Middle frontal gyrus (tissue), 1 donor: ENCODE measurements at regions not wholly inside any gene's neighbourhood (a gene's known extent, or its start where the extent isn't known, plus 50 kb on each side); places are given as distances from the start of the nearest gene placed in this dataset.

Source experiments
- DNase-seq: peaks from one replicate; pipeline ENCODE4 v3.0.0-alpha.2; 2015; ENCODE audit warnings: low spot score; ENCODE audit errors: extremely low spot score

DNA sequence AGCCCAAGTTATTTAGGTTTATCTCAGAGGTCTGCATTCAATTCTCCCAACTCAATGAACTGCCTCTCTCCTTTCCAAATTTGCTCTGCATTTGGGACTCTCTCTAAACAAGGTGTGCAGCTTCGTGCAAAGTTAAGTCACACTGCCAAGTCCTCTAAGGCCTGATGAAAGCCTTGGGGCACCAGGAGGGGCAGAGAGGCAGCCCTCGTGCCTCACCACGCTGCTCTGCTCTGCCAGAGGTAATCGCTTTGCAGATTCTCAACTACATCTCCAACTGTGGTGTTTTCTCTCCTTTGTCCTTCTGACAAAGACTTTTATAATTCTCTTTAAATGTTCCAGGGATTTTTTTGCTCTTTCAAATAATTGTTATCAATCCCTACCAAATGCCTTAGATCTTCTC, 283.0 kb downstream of the MEIS1 start:
- DNase-seq = no peak

DNA sequence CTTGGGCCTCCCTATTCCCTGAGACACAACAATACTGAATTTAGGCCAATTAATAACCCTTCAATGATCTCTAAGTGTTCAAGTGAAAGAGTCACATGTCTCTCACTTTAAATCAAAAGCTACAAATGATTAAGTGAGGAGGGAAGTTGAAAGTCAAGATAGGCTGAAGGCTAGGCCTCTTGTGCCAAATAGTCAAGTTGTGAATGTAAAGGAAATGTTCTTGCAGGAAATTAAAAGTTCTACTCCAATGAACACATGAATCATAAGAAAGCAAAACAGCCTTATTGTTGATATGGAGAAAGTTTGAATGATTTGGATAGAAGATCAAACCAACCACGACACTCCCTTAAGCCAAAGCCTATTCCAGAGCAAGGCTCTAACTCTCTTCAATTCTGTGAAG, 286.9 kb downstream of the MEIS1 start:
- no peak for DNase-seq

DNA sequence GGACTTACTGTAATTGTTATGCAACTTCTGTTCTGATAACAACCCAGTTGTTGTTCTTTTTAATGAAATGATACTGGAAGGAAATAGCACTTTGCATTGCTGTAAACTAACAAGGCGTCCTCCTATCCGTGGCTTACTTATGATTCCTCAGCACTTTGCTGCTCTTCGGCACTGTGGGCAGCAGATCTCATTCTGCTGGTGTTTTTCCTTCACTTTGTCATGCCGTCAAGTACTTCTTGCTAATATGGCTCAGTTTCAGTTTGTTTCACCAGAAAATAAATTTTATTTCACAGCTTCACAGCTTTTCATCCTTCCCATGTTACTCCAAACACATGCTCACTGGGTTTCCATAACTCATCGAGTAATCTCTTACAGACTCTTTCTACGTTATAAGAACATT, 289.3 kb downstream of the MEIS1 start:
- DNase-seq = no peak

DNA sequence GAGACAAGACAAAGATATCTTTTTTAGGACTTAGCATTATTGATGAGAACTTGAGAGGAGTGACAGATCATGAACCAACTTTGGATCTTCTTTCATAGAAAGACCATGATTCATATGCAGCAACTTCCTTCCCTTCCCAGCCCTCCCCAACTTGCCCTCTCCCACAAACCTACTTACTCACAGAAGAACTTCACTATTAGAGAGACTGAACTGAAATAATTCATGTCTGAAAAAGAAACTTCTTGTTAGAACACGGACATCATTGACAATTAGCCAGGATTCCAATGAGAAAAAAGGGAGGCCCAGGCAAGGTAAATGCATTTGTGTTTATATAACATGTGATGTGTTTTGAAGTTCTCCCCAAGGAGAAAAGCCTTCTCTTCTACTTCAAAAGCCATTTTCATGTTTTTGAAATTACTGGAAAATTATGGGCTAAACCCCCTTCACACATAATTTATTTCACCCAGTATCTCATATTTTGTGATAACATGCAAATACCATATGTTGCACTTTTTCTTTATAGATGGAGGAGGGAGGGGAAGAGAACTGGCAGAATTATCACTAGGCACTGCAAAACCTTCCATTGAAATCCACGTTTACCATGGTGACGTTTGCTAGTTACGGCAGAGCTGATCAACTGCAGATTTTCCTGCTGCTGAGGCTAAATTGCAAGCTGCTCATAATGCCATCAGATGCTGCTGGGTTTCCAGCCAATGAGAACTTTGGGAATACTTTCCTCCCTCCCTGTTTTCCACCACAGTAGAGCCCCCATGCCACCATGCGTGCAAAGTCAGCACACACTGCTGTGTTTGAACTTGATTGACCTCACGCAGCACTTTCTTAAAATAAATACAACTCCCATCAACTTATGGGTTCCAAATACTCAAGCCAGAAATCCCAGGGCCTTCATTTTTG, 294.7 kb downstream of the MEIS1 start:
- no peak for DNase-seq

DNA sequence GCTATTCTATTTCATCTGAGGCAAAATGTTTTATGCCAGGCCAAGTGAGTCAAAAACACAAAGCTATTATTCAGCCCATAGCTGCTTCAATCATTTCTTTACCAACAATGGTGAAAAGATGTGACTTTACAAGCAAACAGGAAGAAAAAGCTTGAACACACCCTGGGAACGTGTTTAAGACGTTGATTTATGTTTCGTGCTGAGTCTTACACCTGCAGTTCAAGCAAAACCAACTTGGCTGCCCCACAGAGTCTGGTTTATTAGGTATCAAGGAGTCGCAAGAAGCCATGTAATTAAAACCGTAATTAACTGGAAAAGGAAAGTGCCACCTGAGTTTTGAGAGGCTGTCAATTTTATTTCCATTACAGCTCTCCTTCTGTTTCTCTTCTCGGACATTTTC, 295.5 kb downstream of the MEIS1 start:
- no peak for DNase-seq

DNA sequence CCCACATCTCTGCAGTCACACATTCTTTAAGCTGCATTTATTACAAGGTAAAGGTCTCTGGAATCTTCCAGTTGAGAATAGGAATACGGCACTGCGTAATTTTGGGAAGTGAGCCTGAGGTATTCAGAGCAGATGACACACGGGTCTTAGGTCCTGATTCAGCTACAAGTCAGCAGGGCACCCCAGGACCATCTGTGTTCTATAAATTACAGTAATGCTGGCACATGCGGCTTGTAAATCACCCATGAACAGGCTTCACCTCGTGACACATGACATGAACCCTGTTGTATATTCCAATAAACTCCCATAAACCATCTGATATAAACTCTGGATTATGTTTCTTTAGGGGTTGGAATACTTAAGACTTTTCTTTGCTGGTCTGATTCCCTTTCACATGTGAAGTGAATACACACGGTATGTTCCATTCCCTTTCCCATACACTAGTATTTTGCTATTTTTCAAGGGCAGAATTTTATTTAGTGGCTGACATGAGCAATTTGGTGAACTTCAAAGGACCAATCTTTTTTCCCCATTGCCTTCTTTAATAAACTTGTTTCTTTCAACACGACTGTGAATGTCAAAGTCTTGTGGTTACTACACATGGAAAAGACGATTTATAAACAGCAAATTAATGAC, 298.6 kb downstream of the MEIS1 start:
- no peak for DNase-seq

DNA sequence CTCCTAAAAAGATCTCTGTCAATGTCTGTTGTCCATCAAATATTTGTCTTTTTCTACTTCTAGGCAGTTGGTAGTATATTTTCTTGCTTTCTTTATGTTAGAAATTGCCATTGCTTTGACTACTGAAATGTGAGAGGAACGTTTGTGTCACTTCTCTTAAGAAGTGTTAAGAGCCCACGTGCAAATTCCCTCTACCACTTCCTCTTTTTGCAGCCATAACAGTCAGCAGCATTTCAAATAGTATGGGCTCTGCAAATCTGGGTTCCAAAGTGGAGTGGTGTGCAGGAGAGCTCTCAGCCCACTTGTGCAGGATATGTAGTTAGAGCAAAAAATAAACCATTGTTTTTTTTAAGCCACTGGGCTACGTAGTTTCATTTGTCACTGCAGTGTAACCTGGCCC, 314.0 kb downstream of the MEIS1 start:
- no peak for DNase-seq

DNA sequence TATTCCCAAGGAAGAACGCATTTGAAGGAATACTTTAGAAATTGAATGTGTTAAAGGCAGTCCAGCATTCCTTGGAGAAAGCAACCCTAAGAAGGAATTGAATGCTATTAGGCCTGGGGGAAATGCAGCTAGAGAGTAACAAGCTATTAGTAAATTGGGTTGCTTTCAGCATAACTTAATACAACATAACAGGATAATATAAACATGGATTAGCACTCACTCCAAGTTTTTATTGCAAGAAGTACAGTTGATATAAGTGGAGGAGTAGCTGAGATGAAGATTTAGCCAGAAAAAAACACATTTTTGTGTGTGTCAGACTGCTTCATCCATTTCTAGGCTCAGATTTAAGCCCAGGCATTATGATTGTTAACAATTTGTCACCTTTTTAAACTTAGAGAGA, 314.6 kb downstream of the MEIS1 start:
- no peak for DNase-seq

DNA sequence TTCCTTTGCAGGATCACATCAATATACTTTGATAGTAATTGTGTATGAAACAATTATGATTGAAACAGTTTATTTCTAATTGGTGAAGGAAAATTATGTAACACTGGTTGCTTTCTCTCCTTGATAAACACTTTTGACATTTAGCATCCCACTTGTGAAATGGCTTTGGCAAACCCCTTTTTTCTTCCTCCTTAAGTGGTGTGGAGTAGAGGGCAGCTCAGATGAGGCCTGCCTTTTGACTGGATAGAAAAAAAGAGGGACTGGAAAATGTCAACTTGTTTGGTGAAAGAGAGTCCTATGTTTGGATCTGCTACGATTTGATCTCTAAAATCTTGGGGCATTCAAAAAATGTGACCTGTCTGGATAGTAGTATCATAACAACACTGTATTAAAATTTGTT, 318.3 kb downstream of the MEIS1 start:
- DNase-seq = no peak

DNA sequence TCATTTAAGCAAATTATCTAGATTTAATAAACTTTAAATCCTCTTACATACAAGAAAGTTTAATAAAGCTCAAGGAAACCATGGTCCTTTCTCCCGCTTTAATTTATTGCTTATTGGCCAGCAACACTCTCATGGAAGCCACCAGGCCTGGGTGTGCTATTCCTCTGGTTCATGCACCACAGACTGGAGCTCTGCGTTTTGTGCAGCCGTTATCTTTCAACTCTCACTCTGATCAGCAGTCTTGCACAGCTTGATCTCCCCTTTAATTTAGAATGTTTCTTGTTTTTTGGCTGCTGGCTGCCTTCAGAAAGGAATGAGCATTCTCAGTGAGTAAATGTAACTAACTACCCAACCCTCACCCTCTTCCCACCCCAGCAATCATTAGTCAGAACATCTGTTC, 318.7 kb downstream of the MEIS1 start:
- DNase-seq = no peak

DNA sequence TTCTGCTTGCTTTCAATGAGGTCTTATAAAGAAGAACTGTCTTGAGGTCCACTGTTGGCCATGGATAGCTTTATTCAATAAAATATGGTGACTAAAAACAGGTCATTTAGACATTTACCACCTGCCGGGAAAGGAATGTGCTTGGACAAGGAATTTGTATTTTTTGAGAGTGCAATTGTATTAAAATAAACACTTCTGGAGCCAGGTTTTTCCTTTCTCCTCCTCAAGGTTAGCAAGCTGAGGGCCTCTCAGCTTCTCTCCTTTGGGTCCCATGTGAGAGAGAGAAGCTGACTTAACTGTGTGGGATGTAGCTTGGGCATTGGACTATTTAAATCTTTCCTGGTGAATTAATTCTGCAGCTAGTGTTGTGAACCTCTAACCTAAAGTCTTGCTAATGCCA, 321.0 kb downstream of the MEIS1 start:
- DNase-seq = no peak

DNA sequence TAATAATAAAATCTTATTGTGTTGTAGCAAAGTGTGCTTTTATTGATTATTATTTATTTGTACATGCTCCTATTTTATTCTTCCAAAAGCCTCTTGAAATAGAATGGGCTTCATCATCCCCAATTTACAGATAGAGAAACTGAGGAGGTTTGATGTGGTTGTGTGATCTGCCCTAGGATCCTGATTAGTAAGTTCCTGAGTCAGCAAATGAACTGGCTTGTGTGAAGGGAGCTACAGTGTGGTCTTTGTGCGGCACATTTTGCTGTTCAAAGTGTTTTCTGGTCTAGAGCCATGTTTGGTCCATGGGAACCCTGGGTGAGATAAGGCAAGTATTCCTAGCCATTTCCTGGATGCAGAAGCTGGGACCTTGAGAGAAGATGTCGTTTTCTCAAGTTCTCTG, 326.9 kb downstream of the MEIS1 start:
- no peak for DNase-seq

DNA sequence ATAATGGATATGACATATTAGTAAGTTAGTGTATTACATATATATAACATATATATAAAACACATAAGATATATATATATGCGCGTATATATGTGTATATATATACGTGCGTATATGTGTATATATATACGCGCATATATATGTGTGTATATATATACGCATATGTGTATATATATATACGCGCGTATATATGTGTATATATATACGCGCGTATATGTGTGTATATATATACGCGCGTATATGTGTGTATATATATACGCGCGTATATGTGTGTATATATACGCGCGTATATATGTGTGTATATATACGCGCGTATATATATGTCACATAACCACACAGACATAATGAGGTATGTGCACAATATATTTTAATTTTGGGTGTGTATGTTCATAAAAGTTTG, 327.8 kb downstream of the MEIS1 start:
- no peak for DNase-seq

DNA sequence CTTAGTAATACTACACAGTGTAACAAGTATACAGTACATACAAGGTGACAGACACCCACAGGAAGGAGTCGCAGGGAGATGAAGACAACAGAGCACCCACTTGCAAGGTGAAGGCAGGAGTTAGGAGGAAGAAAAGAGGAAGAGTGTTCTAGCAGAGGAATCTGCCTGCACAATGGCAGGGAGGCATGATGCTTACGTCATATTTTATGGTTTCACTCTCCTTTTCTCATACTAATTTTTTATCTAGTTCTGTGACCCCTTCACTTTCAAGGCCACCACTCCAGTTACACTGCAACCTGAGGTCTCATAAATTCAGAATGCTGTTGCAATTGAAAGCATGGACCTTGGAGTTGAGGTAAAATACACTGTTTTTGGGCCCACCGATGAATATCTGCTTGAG, 331.7 kb downstream of the MEIS1 start:
- DNase-seq = no peak

DNA sequence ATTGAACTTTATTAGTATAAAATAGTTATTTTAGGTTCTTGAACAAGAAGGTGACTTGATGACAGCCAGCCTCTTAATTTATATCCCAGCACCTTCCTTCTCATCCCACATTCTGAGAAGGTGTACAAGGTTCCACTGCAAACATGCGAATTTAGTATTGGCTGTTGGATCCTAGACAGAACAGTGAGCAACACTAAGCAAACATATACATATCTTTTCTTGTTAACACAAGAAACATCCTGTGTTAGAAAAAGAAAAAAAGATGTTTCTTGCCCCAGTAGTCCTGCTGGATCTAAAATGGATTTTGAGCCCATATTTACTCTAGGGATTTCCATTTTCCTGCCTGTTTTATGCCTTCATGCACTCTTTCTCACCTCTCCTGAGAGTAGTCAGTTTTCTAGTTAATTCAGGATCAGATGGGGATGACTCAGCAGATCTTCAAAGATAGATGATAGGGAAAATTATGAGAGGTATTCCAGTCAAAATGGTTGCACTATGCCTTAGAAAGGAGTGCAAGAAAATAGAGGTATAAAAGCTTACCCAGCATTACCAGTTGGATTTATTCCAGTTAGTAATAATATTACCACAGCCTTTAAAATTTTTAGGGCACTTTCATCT, 336.5 kb downstream of the MEIS1 start:
- DNase-seq = no peak

DNA sequence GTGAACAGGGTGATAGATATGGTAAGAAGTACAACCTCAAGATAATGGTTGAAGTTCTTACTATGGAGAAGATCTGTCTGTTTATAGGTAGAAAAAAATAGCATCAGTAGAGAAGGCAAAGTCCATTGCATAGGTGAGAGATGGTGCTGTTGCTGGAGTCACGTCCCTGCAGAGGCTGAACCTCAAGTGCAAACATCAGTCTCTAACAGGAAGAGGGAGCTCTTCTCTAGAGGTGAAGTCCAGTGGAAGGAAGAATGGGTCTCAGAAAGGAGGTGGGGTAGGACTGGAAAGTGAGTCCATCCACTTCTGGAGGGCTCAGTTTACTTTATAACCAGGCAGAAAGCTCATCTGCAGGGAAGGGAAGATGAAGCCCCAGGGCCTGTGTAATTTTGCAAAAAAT, 337.7 kb downstream of the MEIS1 start:
- no peak for DNase-seq

DNA sequence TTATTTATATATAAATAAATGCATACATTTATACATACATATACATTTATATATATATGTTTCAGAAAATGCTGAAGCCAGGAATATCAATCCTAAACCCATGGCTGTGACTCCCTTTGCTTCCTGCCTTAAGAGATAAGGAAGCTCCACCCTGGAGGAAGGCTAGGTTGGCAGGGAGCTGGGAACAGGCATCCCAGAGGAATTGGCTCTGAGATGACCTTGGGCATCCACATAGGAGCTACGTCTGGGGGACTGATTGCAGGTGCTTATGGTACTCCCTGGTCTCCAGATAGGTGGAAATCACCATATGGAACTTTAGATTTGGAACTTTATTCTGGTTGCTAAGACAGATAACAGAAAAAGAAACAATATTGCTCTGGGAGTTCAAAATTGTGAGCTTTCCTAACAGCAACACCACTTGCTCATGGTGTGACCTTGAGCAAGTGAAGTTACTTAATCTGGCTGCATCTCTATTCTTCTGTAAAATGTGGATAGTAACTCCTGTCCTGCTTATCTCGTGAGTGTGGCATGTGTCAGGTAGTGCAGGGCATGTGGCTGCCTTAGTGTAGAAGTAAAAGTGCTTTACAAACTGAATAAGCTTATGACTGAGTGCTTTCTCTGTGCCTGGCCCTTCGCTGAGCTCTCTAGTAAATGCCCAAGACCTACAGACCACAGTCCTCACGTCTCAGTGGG, 341.0 kb downstream of the MEIS1 start:
- DNase-seq = no peak

DNA sequence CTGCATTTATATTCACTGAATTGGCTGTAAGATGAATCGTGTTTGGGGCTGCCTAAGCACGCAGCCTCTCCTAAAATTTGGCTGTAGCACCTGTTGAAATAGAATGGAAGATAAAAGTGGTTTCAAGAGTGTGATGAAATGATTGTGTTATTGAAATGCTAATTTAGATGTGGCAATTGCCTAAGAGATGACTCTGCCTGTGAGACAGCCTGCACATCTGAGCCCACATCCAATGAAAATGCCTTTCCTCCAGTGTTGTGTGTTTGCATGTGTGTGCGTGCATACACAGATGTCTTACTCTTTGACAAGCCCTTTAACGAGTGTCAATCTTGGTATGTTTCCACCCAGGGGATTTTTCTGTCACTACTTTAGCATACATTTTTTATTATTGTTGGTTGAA, 346.9 kb downstream of the MEIS1 start:
- DNase-seq = no peak

DNA sequence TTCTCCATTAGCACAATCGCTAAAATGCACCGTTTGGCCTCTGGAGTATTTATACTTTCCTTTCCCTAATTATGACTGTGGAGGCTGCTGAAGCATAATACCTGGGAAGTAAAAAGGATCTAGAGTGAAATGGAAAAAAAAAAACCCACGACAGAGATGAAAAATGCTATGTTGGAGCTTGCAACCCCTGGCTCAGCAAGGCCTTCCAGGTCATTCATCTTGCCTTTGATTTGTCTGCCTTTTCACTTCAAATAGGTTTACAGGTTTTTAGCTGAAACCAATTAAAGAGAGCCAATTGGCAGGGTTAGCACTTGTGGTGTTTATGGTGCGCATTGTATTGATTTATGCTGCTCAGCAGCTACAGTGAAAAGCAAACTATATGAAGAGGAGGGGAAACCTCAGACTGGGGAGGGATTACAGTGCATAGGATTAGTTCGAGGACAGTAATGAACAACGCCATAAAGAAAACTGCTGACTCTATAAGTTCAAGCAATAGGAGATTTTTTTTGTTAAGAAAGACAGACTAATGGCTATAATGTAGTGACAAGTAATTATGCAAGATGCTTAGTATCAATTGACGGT, 347.9 kb downstream of the MEIS1 start:
- DNase-seq = no peak

DNA sequence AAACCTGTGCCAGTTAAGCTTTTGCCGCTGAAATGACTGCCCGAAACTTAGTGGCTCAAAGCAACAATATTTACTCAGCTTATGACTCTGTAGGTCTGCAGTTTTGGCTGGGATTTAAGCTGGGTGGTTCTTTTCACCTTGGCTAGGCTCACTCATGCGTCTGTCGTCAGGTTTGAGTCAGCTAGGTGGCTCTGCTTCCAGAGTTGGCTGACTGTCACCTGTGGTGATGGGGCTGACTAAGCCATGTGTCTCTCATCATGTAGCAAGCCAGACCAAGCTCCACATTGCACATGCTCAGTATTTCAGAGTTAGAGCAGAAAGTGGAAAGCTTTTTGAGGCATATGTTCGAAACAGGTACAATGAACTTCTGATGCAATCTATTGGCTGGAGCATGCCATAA, 354.8 kb downstream of the MEIS1 start:
- DNase-seq = no peak

DNA sequence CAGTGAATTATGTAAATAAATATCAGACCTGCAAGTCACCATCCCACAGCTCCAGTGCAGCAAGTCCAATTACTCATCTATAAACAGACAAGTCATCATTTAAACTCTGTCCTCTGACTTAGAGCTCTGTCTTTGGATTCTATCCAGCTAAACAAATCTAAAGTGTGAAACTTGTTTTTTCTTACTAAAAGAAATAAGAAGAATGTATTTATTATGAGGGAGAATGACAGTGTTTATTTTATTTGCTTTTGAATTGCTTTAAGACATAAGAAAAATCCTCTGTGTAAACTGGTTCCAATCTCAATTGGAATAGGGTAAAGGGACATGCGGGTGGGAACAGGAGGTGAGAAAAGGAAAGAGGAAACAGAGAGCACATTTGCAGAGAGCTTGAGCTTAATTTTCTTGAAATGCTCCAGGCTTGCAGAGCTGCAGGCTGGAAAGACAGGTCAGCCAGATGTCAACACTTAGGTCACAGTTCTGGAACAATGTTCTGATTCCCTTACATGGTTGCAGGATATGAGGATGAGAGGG, 355.8 kb downstream of the MEIS1 start:
- DNase-seq = no peak
